ENCODE measurements at regions not wholly inside any gene's neighbourhood (a gene's known extent, or its start where the extent isn't known, plus 50 kb on each side); places are given as distances from the start of the nearest gene placed in this dataset.
"Not testable (repeated sequence)": the region's sequence is repeated elsewhere in the genome, so short reads cannot be mapped to it uniquely, and the experiment has no call there.

DNA sequence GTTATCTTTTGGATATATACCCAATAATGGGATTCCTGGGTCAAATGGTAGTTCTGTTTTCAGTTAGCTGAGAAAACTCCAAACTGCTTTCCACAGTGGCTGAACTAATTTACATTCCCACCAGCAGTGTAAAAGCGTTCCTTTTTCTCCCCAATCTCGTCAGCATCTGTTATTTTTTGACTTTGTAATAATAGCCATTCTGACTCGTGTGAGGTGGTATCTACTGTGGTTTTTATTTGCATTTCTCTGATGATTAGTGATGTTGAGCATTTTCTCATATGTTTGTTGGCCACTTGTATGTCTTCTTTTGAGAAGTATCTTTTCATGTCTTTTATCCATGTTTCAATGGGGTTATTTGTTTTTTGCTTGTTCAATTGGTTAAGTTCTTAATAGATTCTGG, 82.1 kb upstream of the ABCA1 start:
- not testable (repeated sequence) for H3K4me3 ChIP-seq (ENCODE audit: low read depth in 1 of 2, low read length in 2 of 2); H3K27me3 ChIP-seq (ENCODE audit: control insufficient read depth in 1 of 2, insufficient read depth in 2 of 2, low read length in 2 of 2); H3K4me1 ChIP-seq (ENCODE audit: control insufficient read depth in 1 of 2, insufficient read depth in 2 of 2, low read length in 2 of 2); H3K9me3 ChIP-seq (ENCODE audit: control insufficient read depth in 1 of 2, low read length in 2 of 2); H3K36me3 ChIP-seq (ENCODE audit: control insufficient read depth in 1 of 2, insufficient read depth in 2 of 2, low read length in 2 of 2); H3K27ac ChIP-seq (ENCODE audit: low read depth, low read length); H3K9ac ChIP-seq (ENCODE audit: low read depth in 1 of 2, low read length in 2 of 2)

DNA sequence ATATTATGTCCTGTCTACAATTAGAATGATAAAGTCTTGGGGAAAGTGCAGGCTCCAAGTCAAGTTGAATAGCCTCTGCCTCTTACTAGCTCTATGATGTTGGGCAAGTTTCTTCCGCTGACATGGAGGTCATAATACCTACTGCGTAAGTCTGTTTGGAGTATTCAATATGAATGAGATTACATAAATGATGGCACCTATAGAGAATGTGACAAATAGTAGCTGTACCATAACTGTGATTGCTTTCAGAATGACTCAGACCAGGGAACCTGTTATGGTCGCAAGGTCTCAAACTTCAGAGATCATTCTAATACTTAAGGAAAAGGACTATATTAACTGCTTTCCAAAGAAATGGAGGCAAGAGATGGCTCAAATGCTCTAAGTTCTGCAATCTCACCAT, 94.0 kb upstream of the ABCA1 start:
- no peak overlapping the region for H3K9ac ChIP-seq (ENCODE audit: low read depth in 1 of 2, low read length in 2 of 2)
- H3K9me3 ChIP-seq (ENCODE audit: control insufficient read depth in 1 of 2, low read length in 2 of 2) = no peaks in the 10 kb centered on the region
- H3K4me1 ChIP-seq (ENCODE audit: control insufficient read depth in 1 of 2, insufficient read depth in 2 of 2, low read length in 2 of 2) = no peaks in the 10 kb centered on the region
- no peaks in the 10 kb centered on the region for H3K27me3 ChIP-seq (ENCODE audit: control insufficient read depth in 1 of 2, insufficient read depth in 2 of 2, low read length in 2 of 2)
- H3K36me3 ChIP-seq (ENCODE audit: control insufficient read depth in 1 of 2, insufficient read depth in 2 of 2, low read length in 2 of 2) = no peaks in the 10 kb centered on the region
- no peak overlapping the region for H3K4me3 ChIP-seq (ENCODE audit: low read depth in 1 of 2, low read length in 2 of 2)
- H3K27ac ChIP-seq (ENCODE audit: low read depth, low read length) = no peak overlapping the region

DNA sequence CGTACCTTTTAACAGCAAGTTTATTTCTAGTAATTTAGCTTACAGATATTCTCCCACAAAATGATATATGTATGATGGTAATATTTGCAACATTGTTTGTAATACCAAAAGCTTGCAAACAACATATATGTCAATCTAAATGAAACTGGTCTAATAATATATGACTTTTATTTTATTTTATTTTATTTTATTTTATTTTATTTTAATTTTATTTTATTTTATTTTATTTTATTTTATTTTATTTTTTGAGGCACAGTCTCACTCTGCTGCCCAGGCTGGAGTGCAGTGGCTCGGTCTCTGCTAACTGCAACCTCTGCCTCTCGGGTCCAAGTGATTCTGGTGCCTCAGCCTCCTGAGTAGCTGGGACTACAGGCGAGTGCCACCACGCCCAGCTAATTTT, 94.6 kb upstream of the ABCA1 start:
- H3K27me3 ChIP-seq (ENCODE audit: control insufficient read depth in 1 of 2, insufficient read depth in 2 of 2, low read length in 2 of 2); H3K4me3 ChIP-seq (ENCODE audit: low read depth in 1 of 2, low read length in 2 of 2); H3K27ac ChIP-seq (ENCODE audit: low read depth, low read length); H3K9ac ChIP-seq (ENCODE audit: low read depth in 1 of 2, low read length in 2 of 2); H3K36me3 ChIP-seq (ENCODE audit: control insufficient read depth in 1 of 2, insufficient read depth in 2 of 2, low read length in 2 of 2); H3K4me1 ChIP-seq (ENCODE audit: control insufficient read depth in 1 of 2, insufficient read depth in 2 of 2, low read length in 2 of 2); H3K9me3 ChIP-seq (ENCODE audit: control insufficient read depth in 1 of 2, low read length in 2 of 2): not testable (repeated sequence)

- H3K27ac ChIP-seq (ENCODE audit: low read depth, low read length) = no peak overlapping the region
- H3K9ac ChIP-seq (ENCODE audit: low read depth in 1 of 2, low read length in 2 of 2) = no peak overlapping the region
- no peaks in the 10 kb centered on the region for H3K4me1 ChIP-seq (ENCODE audit: control insufficient read depth in 1 of 2, insufficient read depth in 2 of 2, low read length in 2 of 2)
- no peaks in the 10 kb centered on the region for H3K36me3 ChIP-seq (ENCODE audit: control insufficient read depth in 1 of 2, insufficient read depth in 2 of 2, low read length in 2 of 2)
- H3K4me3 ChIP-seq (ENCODE audit: low read depth in 1 of 2, low read length in 2 of 2) = no peak overlapping the region
- no peaks in the 10 kb centered on the region for H3K27me3 ChIP-seq (ENCODE audit: control insufficient read depth in 1 of 2, insufficient read depth in 2 of 2, low read length in 2 of 2)
- H3K9me3 ChIP-seq (ENCODE audit: control insufficient read depth in 1 of 2, low read length in 2 of 2) = no peaks in the 10 kb centered on the region
Measured at GRCh38 chr9:105023788-105024187, 95.8 kb upstream of the ABCA1 start.

DNA sequence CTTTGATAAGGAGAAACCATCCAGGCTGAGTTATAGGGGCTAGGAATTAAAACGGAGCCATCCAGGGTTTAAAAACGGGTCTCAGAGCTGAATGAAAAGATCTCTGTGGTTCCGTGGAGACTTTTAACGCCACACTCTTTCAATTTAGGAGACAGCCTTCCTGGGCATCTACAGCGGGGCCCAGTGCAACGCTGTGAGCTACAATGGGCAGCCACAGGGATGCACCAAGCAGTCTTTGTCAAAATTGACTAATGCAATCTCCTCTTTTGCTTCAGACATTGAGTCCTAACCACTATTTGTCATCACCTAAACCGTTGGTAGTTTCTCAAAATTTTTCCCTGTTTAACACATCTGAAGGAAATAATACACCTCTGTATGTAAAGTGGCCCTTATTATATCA, 96.6 kb upstream of the ABCA1 start:
- Histone ChIP-seq H3K4me3 (ENCODE audit: low read depth in 1 of 2, low read length in 2 of 2) (no peak overlapping the region), H3K36me3 (ENCODE audit: control insufficient read depth in 1 of 2, insufficient read depth in 2 of 2, low read length in 2 of 2) (no peaks in the 10 kb centered on the region), H3K9ac (ENCODE audit: low read depth in 1 of 2, low read length in 2 of 2) (no peak overlapping the region), H3K27me3 (ENCODE audit: control insufficient read depth in 1 of 2, insufficient read depth in 2 of 2, low read length in 2 of 2) (no peaks in the 10 kb centered on the region), H3K27ac (ENCODE audit: low read depth, low read length) (no peak overlapping the region), H3K9me3 (ENCODE audit: control insufficient read depth in 1 of 2, low read length in 2 of 2) (no peaks in the 10 kb centered on the region), H3K4me1 (ENCODE audit: control insufficient read depth in 1 of 2, insufficient read depth in 2 of 2, low read length in 2 of 2) (no peaks in the 10 kb centered on the region)

- H3K9me3 ChIP-seq (ENCODE audit: control insufficient read depth in 1 of 2, low read length in 2 of 2) = no peaks in the 10 kb centered on the region
- no peaks in the 10 kb centered on the region for H3K27me3 ChIP-seq (ENCODE audit: control insufficient read depth in 1 of 2, insufficient read depth in 2 of 2, low read length in 2 of 2)
- no peaks in the 10 kb centered on the region for H3K36me3 ChIP-seq (ENCODE audit: control insufficient read depth in 1 of 2, insufficient read depth in 2 of 2, low read length in 2 of 2)
- no peak overlapping the region for H3K4me3 ChIP-seq (ENCODE audit: low read depth in 1 of 2, low read length in 2 of 2)
- no peak overlapping the region for H3K27ac ChIP-seq (ENCODE audit: low read depth, low read length)
- H3K9ac ChIP-seq (ENCODE audit: low read depth in 1 of 2, low read length in 2 of 2) = no peak overlapping the region
- no peaks in the 10 kb centered on the region for H3K4me1 ChIP-seq (ENCODE audit: control insufficient read depth in 1 of 2, insufficient read depth in 2 of 2, low read length in 2 of 2)
Measured at GRCh38 chr9:105026451-105026850, 98.5 kb upstream of the ABCA1 start.

DNA sequence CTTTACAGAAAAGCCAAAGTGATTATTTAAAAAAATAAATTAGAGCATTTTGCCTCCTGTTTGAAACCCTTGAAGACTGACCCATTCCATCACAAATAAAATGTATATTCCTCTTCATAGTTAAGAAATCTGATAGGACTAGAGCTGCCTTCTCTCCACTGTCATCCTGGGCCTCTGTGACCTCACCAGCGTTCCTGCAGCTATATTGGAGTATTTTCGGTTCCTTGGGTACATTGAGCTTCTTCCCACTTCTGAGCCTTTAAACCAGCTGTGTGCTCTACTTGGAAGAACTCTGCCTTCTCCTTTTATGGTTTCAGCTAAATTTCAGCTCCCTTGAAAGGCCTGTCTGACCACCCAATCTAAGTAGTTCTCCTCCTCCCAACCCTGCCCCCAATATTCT, 99.1 kb upstream of the ABCA1 start:
- H3K36me3 ChIP-seq (ENCODE audit: control insufficient read depth in 1 of 2, insufficient read depth in 2 of 2, low read length in 2 of 2) = no peaks in the 10 kb centered on the region
- no peak overlapping the region for H3K4me3 ChIP-seq (ENCODE audit: low read depth in 1 of 2, low read length in 2 of 2)
- no peak overlapping the region for H3K27ac ChIP-seq (ENCODE audit: low read depth, low read length)
- H3K4me1 ChIP-seq (ENCODE audit: control insufficient read depth in 1 of 2, insufficient read depth in 2 of 2, low read length in 2 of 2) = no peaks in the 10 kb centered on the region
- no peaks in the 10 kb centered on the region for H3K9me3 ChIP-seq (ENCODE audit: control insufficient read depth in 1 of 2, low read length in 2 of 2)
- no peaks in the 10 kb centered on the region for H3K27me3 ChIP-seq (ENCODE audit: control insufficient read depth in 1 of 2, insufficient read depth in 2 of 2, low read length in 2 of 2)
- no peak overlapping the region for H3K9ac ChIP-seq (ENCODE audit: low read depth in 1 of 2, low read length in 2 of 2)

DNA sequence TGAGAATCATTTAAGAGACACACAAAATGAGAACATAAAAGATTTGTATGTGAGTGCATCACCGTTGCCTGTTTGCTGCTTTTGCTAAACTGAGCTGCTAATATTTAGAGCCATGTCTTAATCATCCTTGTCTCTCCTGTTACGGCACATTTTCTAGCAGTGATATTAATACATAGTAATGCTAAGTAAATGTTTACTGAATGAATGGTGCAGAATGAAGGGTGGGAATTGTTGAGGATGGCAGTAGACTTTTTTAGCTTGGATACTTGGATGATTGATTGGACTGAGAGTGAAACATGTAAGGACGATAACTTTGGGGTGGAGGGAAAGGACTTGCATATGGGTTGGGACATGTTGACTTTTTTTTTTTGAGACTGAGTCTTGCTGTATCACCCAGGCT, 102.3 kb upstream of the ABCA1 start:
- H3K9me3 ChIP-seq (ENCODE audit: control insufficient read depth in 1 of 2, low read length in 2 of 2) = no peaks in the 10 kb centered on the region

GRCh38 chr9:105037139-105037538, 109.2 kb upstream of the ABCA1 start:
- Histone ChIP-seq H3K9ac (ENCODE audit: low read depth in 1 of 2, low read length in 2 of 2) (no peak overlapping the region), H3K4me3 (ENCODE audit: low read depth in 1 of 2, low read length in 2 of 2) (no peak overlapping the region), H3K36me3 (ENCODE audit: control insufficient read depth in 1 of 2, insufficient read depth in 2 of 2, low read length in 2 of 2) (no peaks in the 10 kb centered on the region), H3K9me3 (ENCODE audit: control insufficient read depth in 1 of 2, low read length in 2 of 2) (no peaks in the 10 kb centered on the region), H3K4me1 (ENCODE audit: control insufficient read depth in 1 of 2, insufficient read depth in 2 of 2, low read length in 2 of 2) (no peaks in the 10 kb centered on the region), H3K27me3 (ENCODE audit: control insufficient read depth in 1 of 2, insufficient read depth in 2 of 2, low read length in 2 of 2) (no peaks in the 10 kb centered on the region), H3K27ac (ENCODE audit: low read depth, low read length) (no peak overlapping the region)

More for the DNA sequence above, 102.3 kb upstream of the ABCA1 start:
- H3K9ac ChIP-seq (ENCODE audit: low read depth in 1 of 2, low read length in 2 of 2) = no peak overlapping the region
- H3K36me3 ChIP-seq (ENCODE audit: control insufficient read depth in 1 of 2, insufficient read depth in 2 of 2, low read length in 2 of 2) = no peaks in the 10 kb centered on the region
- no peak overlapping the region for H3K4me3 ChIP-seq (ENCODE audit: low read depth in 1 of 2, low read length in 2 of 2)
- no peaks in the 10 kb centered on the region for H3K4me1 ChIP-seq (ENCODE audit: control insufficient read depth in 1 of 2, insufficient read depth in 2 of 2, low read length in 2 of 2)
- no peaks in the 10 kb centered on the region for H3K27me3 ChIP-seq (ENCODE audit: control insufficient read depth in 1 of 2, insufficient read depth in 2 of 2, low read length in 2 of 2)
- no peak overlapping the region for H3K27ac ChIP-seq (ENCODE audit: low read depth, low read length)

DNA sequence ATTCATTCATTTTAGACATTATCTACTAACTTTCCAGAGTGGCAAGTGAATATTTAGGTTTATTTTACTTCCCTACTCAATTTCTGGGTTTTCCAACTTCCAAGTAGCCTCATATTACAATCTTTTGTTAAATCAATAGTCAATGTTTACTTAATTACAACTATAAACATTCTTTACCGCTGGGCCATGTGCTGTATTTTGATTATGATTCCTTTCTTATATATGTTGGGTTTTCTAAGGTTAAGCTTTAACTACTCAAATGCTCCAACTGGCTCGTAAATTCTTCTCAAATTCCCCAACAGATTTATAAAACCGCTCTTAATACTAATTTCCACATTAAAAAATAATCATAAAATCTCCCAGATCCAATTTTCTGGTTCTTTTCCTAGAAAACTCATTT, 110.1 kb upstream of the ABCA1 start:
- Histone ChIP-seq H3K9ac (ENCODE audit: low read depth in 1 of 2, low read length in 2 of 2) (no peak overlapping the region), H3K36me3 (ENCODE audit: control insufficient read depth in 1 of 2, insufficient read depth in 2 of 2, low read length in 2 of 2) (no peaks in the 10 kb centered on the region), H3K4me1 (ENCODE audit: control insufficient read depth in 1 of 2, insufficient read depth in 2 of 2, low read length in 2 of 2) (no peaks in the 10 kb centered on the region), H3K27me3 (ENCODE audit: control insufficient read depth in 1 of 2, insufficient read depth in 2 of 2, low read length in 2 of 2) (no peaks in the 10 kb centered on the region), H3K4me3 (ENCODE audit: low read depth in 1 of 2, low read length in 2 of 2) (no peak overlapping the region), H3K9me3 (ENCODE audit: control insufficient read depth in 1 of 2, low read length in 2 of 2) (no peaks in the 10 kb centered on the region), H3K27ac (ENCODE audit: low read depth, low read length) (no peak overlapping the region)

DNA sequence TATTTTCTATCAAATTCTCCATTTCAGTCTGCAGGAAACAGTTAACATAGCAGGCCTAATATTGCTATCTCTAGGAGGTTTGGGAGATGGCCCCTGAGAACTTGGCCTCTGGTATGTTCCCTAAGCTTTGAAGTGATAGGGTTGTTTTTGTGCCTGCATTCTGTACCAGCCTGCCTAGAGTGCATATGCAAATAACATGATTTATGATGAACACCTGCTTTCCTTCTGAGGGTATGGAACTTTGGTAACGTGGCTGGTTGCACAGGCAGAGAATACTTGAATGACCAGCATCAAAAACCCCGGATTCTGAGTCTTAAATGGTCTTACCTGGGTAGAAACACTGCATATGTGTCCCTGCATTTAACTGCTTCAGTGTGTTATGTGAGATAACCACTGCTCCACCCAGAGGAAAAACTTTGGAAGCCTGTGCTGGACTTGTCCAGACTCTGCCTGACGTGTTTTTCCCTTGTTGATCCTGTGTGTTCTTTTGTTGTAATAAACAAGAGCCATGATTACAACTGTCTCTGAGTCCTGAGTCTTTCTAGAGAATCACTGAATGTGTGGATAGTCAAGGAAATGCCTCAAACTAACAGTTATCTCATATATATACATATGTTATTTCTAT, 111.3 kb upstream of the ABCA1 start:
- Histone ChIP-seq H3K4me1 (ENCODE audit: control insufficient read depth in 1 of 2, insufficient read depth in 2 of 2, low read length in 2 of 2) (no peaks in the 10 kb centered on the region), H3K9ac (ENCODE audit: low read depth in 1 of 2, low read length in 2 of 2) (no peak overlapping the region), H3K9me3 (ENCODE audit: control insufficient read depth in 1 of 2, low read length in 2 of 2) (no peaks in the 10 kb centered on the region), H3K27ac (ENCODE audit: low read depth, low read length) (no peak overlapping the region), H3K36me3 (ENCODE audit: control insufficient read depth in 1 of 2, insufficient read depth in 2 of 2, low read length in 2 of 2) (no peaks in the 10 kb centered on the region), H3K4me3 (ENCODE audit: low read depth in 1 of 2, low read length in 2 of 2) (no peak overlapping the region), H3K27me3 (ENCODE audit: control insufficient read depth in 1 of 2, insufficient read depth in 2 of 2, low read length in 2 of 2) (no peaks in the 10 kb centered on the region)

Measured in duodenal mucosa (tissue), 2 donors.